OCI-LY3 (cell line): ENCODE measurements at regions not wholly inside any gene's neighbourhood (a gene's known extent, or its start where the extent isn't known, plus 50 kb on each side); places are given as distances from the start of the nearest gene placed in this dataset.

Experiments
- H2AFZ ChIP-seq: fragments of 200-600, 300-600 bp; shearing (Covaris generic); 2 replicates; pipeline ENCODE4 v1.6.0; 2014; ENCODE audit warnings: antibody characterized with exemption, low read depth, low read length
- H3K27ac ChIP-seq: fragments of 200-600, 300-600 bp; sonication (generic); 2 replicates; pipeline ENCODE4 v1.5.1; 2014; ENCODE audit warnings: mild to moderate bottlenecking, low read length, moderate library complexity, mixed read lengths
- H3K27me3 ChIP-seq: fragments of 200-600, 300-600 bp; sonication (generic); 2 replicates; pipeline ENCODE4 v1.6.1; 2014; ENCODE audit warnings: low read depth, low read length, mixed read lengths
- H3K36me3 ChIP-seq: fragments of 200-600, 300-600 bp; sonication (generic); replicated peaks from 2 replicates; pipeline ENCODE3; 2014; ENCODE audit warnings: low read depth, low read length, mixed read lengths
- H3K4me1 ChIP-seq: fragments of 300-600, 200-600 bp; sonication (generic); 2 replicates; pipeline ENCODE4 v1.6.1; 2014; ENCODE audit warnings: low read length, mixed read lengths
- H3K4me2 ChIP-seq: fragments of 200-600, 300-600 bp; sonication (generic); 2 replicates; pipeline ENCODE4 v1.6.1; 2014; ENCODE audit warnings: low read length, mixed read lengths
- H3K4me3 ChIP-seq: fragments of 300-600, 200-600 bp; sonication (generic); 2 replicates; pipeline ENCODE4 v1.5.1; 2014; ENCODE audit warnings: antibody characterized with exemption, mild to moderate bottlenecking, low read length, moderate library complexity
- H3K79me2 ChIP-seq: fragments of 300-600, 200-600 bp; shearing (Covaris generic); 2 replicates; pipeline ENCODE4 v1.6.1; 2014; ENCODE audit warnings: mild to moderate bottlenecking, low read length, mixed read lengths
- H3K9ac ChIP-seq: fragments of 300-600, 200-600 bp; shearing (Covaris generic); 2 replicates; pipeline ENCODE4 v1.6.0; 2014; ENCODE audit warnings: mild to moderate bottlenecking, low read length, moderate library complexity
- H3K9me3 ChIP-seq: fragments of 200-600, 300-600 bp; shearing (Covaris generic); 2 replicates; pipeline ENCODE4 v1.6.1; 2014; ENCODE audit warnings: low read length, mixed read lengths; ENCODE audit not compliant: insufficient read depth
- H4K20me1 ChIP-seq: fragments of 200-600, 300-600 bp; sonication (generic); 2 replicates; pipeline ENCODE4 v1.6.1; 2016; ENCODE audit warnings: low read length, mixed read lengths; ENCODE audit not compliant: insufficient read depth
- EZH2phosphoT487 ChIP-seq: fragments of 200-600 bp; shearing (Covaris generic); IDR thresholded peaks from 2 replicates; pipeline ENCODE4 v1.6.1; 2018; ENCODE audit warnings: antibody characterized with exemption, mixed run types, low read depth
- TF ChIP-seq, protein P1 (sequence below): fragments of 200-600, 300-600 bp; sonication (generic); IDR thresholded peaks from 2 replicates; pipeline ENCODE4 v1.5.1; 2014; ENCODE audit warnings: antibody characterized with exemption, low read length, low read depth

DNA sequence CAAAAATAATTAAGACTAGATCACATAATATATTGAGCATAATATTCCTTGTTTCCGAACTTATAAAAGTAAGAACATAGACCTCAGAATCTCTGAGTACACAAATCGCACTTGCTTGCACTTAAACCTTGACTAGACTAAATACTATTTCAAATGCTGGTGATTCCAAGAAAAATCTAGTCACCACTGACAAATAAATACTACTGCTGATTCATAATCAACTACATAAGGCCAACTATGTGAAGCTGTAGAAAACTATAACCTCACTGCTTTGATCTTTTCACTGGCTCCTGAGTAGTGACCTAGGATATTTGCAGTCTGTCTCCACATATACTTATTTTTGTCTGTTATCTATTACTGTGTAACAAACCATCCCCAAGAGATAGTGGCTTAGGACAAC lies 245.4 kb downstream of the DIO2 start:
- H3K27me3 ChIP-seq = no peaks in the 10 kb centered on the region
- no peaks in the 10 kb centered on the region for H4K20me1 ChIP-seq
- no peak overlapping the region for H2AFZ ChIP-seq
- TF ChIP-seq EZH2phosphoT487 = no peak
- TF ChIP-seq, protein P1, sequence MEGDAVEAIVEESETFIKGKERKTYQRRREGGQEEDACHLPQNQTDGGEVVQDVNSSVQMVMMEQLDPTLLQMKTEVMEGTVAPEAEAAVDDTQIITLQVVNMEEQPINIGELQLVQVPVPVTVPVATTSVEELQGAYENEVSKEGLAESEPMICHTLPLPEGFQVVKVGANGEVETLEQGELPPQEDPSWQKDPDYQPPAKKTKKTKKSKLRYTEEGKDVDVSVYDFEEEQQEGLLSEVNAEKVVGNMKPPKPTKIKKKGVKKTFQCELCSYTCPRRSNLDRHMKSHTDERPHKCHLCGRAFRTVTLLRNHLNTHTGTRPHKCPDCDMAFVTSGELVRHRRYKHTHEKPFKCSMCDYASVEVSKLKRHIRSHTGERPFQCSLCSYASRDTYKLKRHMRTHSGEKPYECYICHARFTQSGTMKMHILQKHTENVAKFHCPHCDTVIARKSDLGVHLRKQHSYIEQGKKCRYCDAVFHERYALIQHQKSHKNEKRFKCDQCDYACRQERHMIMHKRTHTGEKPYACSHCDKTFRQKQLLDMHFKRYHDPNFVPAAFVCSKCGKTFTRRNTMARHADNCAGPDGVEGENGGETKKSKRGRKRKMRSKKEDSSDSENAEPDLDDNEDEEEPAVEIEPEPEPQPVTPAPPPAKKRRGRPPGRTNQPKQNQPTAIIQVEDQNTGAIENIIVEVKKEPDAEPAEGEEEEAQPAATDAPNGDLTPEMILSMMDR = no peak
- no peaks in the 10 kb centered on the region for H3K79me2 ChIP-seq
- H3K36me3 ChIP-seq = no peaks in the 10 kb centered on the region
- no peak overlapping the region for H3K27ac ChIP-seq
- no peaks in the 10 kb centered on the region for H3K4me1 ChIP-seq
- no peak overlapping the region for H3K4me2 ChIP-seq
- no peak overlapping the region for H3K4me3 ChIP-seq
- H3K9me3 ChIP-seq = no peaks in the 10 kb centered on the region
- H3K9ac ChIP-seq = no peak overlapping the region

DNA sequence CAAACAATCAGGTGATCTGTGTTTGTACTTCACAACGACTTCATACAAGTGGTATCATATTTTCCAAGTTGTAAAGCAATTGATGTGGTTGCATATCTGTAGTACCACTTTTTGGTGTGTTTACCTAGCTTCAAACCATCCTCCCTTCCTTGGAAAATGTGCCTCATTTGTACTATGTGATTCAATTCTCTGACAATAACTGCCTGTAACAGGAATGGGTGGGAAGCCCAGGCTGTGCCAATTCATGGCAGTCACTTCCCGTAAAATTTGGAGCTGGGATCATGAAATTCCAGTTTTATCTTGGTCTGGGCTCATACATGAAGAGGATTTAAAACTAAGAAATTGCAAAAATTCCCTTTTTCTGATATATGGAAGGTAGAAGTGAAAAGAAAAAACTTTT lies 250.1 kb downstream of the DIO2 start:
- no peak for TF ChIP-seq EZH2phosphoT487
- TF ChIP-seq, protein P1 = no peak
- Histone ChIP-seq H3K9ac (no peak overlapping the region), H3K4me1 (no peaks in the 10 kb centered on the region), H3K27me3 (no peaks in the 10 kb centered on the region), H3K9me3 (no peaks in the 10 kb centered on the region), H3K4me2 (no peak overlapping the region), H3K4me3 (no peak overlapping the region), H3K36me3 (no peaks in the 10 kb centered on the region), H2AFZ (no peak overlapping the region), H3K79me2 (no peaks in the 10 kb centered on the region), H4K20me1 (no peaks in the 10 kb centered on the region), H3K27ac (no peak overlapping the region)

DNA sequence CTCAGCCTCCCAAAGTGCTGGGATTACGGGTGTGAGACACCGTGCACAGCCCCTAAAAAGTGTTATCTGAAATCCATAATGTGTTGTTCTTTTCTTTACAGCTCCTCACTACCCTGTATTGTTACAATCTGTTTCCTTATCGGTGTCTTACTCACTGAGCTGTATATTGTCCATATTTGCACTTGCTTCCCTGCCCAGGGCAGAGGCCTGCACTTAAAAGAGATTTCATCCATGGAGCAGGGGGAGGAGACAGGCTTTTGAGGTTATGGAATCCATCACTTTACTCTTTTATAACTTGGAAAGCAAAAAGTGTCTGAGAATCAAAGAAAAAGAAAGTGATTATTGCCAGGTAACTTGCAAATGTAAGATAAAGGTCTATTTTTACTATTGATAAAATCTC lies 251.0 kb downstream of the DIO2 start:
- Histone ChIP-seq H3K36me3 (no peaks in the 10 kb centered on the region), H3K9me3 (no peaks in the 10 kb centered on the region), H3K27me3 (no peaks in the 10 kb centered on the region), H4K20me1 (no peaks in the 10 kb centered on the region), H3K4me1 (no peaks in the 10 kb centered on the region), H3K4me2 (no peak overlapping the region), H2AFZ (no peak overlapping the region), H3K4me3 (no peak overlapping the region), H3K79me2 (no peaks in the 10 kb centered on the region), H3K9ac (no peak overlapping the region), H3K27ac (no peak overlapping the region)
- TF ChIP-seq, protein P1 = no peak
- no peak for TF ChIP-seq EZH2phosphoT487

DNA sequence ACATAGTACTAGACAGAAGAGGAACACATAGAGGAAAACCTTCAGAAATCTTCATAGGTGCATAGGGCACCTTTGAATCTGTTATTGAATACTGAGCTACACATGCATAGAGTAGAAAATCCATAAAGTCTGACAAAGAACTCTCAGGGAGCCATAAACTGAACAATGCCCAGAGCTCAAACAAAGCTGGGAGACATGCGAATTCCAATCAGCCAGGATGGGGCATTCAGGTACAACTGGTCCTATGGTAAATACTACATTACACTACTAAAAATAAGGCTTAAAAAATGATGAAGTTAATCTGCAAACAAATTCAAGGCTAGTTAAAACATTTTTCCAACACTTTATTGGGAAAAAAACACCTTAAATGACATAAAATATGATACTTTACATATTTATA lies 259.7 kb downstream of the DIO2 start:
- Histone ChIP-seq H4K20me1 (no peaks in the 10 kb centered on the region), H2AFZ (no peak overlapping the region), H3K27me3 (no peaks in the 10 kb centered on the region), H3K9ac (no peak overlapping the region), H3K9me3 (no peaks in the 10 kb centered on the region), H3K4me2 (no peak overlapping the region), H3K36me3 (no peaks in the 10 kb centered on the region), H3K27ac (no peak overlapping the region), H3K79me2 (no peaks in the 10 kb centered on the region), H3K4me1 (no peaks in the 10 kb centered on the region), H3K4me3 (no peak overlapping the region)
- TF ChIP-seq, protein P1 = no peak
- TF ChIP-seq EZH2phosphoT487 = no peak
